ENCODE measurements at regions not wholly inside any gene's neighbourhood (a gene's known extent, or its start where the extent isn't known, plus 50 kb on each side); places are given as distances from the start of the nearest gene placed in this dataset.

DNA sequence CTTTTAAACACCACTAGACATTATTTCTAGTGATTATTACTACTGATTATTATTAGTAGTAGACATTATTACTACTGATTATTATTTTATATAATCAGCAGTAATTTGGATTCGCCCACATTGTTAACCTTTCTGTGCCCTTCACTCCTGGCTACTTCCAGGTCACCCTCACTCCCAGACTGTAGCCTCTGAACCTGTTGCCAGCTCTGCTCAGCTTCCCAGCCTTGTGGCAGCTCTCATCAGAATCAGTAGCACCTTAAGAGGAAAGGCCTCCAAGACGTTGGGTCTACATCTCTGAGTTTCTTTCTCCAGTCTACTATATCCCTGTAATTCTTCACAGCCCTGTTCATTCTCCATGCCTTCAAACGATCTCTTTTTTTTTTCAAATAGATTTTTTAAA lies 137.0 kb downstream of the KATNIP start:
- no peak for DNase-seq

GRCh38 chr16:27687605-27688004 lies 137.7 kb downstream of the KATNIP start:
- no peak for DNase-seq

- DNase-seq = no peak
These were observed 139.8 kb downstream of the KATNIP start for GRCh38 chr16:27689711-27690110.

GRCh38 chr16:27690608-27691007 lies 140.7 kb downstream of the KATNIP start:
- peak; percentile 5 for DNase-seq

DNA sequence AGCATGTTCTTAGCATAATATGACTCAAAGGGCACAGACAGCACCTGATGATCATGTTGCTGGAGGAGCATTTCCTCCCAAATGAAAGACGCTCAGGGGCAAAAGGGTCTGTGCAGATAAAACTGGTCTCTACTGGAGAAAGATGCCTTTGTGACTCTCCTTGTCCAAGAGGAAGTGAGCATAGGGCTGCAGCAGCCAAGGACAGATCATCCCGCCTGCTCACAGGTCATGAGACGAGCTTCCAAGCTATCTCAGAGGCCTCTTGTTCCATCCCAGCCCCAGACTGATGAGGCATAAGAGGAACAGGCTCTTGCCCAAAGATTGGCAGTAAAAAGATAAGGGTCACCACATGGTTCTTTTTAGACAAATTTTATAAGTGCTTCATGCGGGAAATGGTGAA lies 141.8 kb downstream of the KATNIP start:
- no peak for DNase-seq

DNA sequence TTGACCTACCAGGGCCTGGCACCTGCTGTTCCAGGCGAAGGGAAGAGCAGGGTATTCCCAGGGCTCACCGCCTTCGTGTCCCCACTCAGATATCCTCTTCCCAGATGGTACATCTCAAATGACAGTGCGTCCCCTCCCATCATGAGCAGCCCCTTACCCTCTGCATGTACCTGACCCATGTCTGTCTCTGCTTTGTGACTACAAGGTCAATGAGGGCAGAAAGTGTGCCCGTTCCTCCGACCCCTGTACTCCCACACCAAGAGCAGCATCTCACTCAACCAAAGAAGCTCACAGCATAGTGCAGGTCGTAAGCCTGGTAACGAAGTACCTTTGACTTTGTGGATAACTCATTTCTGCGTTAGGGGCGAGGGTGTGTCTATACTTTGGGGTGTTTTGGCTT lies 142.6 kb downstream of the KATNIP start:
- no peak for DNase-seq

DNA sequence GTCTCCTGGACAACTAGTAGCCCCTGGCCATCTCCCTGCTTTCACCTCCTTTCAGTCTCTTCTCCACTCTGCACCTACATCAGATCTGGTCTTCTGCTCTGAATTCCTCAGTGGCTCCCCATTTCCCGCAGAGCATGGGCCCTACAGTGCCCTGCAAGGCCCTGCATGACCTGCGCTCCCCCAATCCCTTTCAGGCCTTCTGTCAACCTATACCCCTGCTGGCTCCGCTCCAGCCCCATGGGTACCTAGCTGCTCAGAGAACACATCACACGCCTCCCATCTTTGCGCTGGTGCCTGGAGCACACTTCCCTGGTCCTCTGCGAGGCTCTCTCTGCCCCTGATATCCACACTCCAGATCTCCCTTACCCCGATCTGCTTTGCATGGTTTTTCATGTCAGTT lies 145.2 kb downstream of the KATNIP start:
- DNase-seq = no peak

DNA sequence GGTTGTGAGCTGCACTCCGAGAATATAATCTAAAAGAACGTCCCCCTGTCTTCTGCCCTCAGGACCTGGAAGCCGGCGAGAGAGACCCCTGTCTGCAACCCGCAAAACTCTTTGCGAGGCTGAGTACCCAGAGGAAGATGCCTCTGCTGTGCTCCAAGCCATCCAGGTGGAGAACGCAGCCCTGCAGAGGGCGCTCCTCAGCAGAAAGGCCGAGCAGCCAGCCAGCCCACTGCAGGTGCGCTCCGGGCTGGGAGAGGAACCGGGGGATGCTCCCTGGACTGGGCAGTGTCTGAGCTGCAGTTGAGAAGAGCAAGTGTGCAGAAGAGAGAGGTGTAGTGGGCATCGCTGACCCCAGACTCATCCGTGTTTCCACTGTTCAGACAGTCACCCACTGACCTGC lies 148.3 kb downstream of the KATNIP start:
- DNase-seq = no peak

GRCh38 chr16:27698746-27699145 lies 148.8 kb downstream of the KATNIP start:
- DNase-seq = no peak

GRCh38 chr16:27699540-27699939 lies 149.6 kb downstream of the KATNIP start:
- no peak for DNase-seq

GRCh38 chr16:27700304-27700995 lies 150.5 kb downstream of the KATNIP start:
- DNase-seq = no peak

DNA sequence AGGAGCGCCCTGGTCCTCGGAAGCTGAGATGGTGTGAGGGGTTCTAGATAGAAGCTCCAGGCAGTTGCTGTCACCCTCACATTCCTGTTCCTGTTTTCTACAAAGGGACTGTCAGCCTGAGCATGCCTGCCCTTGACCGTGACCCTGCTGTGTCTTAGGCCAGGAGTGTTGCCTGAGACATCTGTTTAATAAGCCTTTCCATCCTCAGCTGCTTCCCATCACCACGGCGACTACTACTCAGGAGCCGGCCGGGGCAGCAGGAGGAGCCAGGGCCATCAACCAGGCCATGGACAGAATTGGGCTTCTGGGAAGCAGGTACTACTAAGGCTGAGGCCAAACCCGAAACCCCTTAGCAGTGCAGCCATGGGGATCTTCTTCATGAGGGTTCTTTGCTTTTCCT lies 151.4 kb downstream of the KATNIP start:
- DNase-seq = no peak

- no peak for DNase-seq
These were observed 153.2 kb downstream of the KATNIP start for GRCh38 chr16:27703121-27703520.

DNA sequence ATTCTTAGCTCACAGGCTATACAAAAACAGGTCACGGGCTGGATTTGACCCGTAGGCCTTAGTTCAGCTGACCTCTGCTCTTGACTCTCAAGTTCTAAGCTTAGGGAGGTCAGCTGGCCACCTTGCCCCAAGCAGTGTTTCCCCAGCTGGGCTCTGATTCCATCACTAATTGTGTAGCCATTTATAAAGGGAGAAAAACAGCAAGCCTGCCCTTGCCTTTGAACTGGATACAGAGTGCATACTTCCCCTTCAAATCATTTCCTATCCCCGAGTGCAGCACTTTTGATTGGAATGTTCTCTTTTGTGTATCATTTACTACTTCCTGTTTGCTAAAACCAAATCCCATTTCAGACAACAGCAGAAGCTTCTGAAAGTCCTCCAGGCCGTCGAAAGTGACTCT lies 153.6 kb downstream of the KATNIP start:
- DNase-seq = no peak

DNA sequence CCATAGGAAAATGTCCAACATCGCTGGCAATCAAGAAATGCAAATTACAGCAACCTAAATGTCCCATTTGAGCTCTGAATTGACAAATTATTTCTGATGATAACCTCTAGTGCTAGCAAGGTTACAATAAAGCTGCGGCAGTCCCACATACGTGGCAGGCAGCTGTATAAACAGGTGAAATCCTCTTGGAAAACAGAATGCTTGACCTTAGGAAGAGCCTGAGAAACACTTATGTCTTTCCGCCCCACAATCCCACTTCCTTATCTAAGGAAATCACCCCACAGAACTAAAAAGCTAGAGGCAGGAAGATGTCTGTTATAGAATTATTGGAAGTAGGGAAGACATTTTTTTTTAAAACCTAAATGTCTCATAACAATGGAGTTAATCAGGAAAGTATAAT lies 154.3 kb downstream of the KATNIP start:
- DNase-seq = no peak

GRCh38 chr16:27706156-27706865 lies 156.4 kb downstream of the KATNIP start:
- DNase-seq = no peak

DNA sequence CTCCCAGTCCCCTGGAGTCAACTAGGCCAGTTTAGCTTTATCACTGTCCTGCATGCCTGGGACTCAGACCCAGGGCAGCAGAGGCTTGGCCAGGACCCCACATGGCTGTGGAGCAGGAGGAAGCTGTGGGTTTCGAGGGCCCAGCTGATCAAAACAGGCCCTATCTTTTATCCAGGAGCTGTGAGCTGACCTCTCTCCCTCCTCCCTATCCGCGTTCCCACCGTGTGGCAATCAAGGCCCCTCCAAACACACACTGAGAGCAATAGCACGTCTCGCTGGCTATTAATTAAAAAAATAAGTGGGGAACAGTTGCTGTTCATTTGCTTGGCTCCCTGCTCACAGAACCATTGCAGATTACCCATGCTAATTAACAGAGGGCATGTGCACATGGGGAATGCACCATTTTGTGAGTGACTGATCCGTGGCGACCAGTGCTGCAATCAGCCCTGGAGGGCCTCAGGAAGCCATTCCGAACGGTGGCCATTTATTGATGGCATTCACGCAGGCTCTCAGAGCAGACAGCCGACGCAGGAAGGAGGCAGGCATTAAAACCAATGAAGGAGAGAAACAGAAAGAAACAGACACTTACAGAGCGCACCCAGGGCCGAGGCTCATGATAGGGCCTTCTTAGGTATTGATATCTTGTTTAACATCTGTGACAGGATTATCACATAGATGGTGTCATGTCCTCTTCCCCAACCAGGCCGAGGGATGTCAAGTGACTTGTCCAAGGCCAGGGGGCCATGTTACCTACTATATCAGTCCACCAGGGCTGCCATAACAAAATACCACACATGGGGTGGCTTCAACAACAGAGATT lies 157.1 kb downstream of the KATNIP start:
- DNase-seq = no peak

GRCh38 chr16:27708651-27709050 lies 158.7 kb downstream of the KATNIP start:
- no peak for DNase-seq

- DNase-seq = no peak
These were observed 162.3 kb downstream of the KATNIP start for GRCh38 chr16:27712251-27712711.

GRCh38 chr16:27717726-27718125 lies 167.8 kb downstream of the KATNIP start:
- DNase-seq = no peak

DNA sequence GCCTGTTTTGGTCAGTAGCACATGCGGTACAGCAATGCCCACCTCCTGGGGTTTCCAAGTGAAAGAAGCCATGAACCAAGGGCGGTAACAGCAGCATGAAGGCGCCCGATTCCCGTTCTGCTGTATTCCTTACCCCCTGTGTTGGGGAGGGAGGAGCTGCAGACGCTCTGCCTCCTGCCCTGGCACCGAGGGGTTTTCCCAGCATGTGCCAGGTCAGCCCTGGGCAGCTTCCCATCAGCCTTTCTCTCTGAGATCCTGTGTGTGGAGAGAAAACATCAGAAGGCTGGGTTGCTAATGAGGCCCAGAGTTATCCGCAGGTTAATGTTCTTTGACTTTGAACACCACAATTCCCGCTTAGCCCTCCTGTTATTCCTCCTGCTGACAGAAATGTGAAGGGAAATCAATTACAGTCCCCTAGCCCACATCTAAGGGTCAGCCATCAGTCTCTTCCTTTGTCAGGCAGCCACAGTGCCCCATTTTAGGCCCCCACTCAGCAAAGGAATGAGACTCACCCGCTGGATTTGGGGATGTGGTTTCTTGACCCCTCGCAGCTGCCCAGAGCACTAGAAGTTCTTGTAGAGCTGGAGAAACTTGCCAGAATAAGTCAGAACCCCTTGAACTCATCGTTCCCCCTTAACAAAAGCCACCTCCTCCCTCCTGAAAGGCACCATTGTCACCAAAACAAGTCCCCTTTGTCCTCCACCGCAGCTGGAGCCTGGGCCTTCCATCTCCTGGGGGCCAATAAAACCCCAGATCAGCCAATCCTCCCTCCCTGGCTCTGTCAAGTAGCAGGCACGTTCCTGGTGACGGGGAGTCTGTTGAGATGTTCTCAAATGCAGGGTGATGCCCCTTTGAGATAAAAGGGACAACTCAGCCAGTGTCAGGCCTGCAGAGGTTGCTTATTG lies 168.5 kb downstream of the KATNIP start:
- DNase-seq = no peak

DNA sequence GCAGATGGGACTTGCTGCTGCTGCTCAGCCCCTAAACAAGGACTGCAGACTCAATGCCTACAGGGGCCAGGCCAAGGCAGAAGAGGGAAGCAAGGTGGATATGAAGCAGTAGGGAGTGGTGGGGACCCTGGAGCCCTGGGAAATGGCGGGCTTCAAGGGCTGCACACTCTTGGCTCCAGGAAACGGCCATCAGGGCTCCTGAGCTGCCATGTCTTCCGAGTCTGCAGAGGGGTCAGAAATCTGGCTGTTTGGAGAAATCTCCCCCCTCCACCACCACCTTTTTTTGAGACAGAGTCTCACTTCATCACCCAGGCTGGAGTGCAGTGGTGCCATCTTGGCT lies 169.1 kb downstream of the KATNIP start:
- no peak for DNase-seq

Measured in NK-92 treated with Interleukin-12 subunit alpha and Interleukin-12 subunit beta, amount 100 ng/mL, for 24 hours (cell line).